Heart right ventricle (tissue), 16 donors: ENCODE measurements at regions not wholly inside any gene's neighbourhood (a gene's known extent, or its start where the extent isn't known, plus 50 kb on each side); places are given as distances from the start of the nearest gene placed in this dataset.

ENCODE experiments used
- ATAC-seq, 8 donors: fragments of 200-7000 bp; cut with Tn5 transposase; one replicate each; pipeline ENCODE4 v1.9.1; 2020; ENCODE audit warnings: mild to moderate bottlenecking in 8 of 8, moderate library complexity in 8 of 8, moderate number of reproducible peaks in 1 of 8
- DNase-seq, 2 donors: peaks; one replicate each; pipeline ENCODE4 v3.0.0-alpha.2; 2020
- H3K27ac ChIP-seq, 10 donors: fragments of 200-600 bp; sonication (generic) in 2 of 10; one replicate each; pipeline versions ENCODE4 v1.5.0 to v1.8.0; 2020 to 2022; ENCODE audit warnings: mild to moderate bottlenecking in 3 of 10
- H3K27me3 ChIP-seq, 7 donors: fragments of 200-600 bp; one replicate each; pipeline ENCODE4 v1.8.0; 2021 to 2022; ENCODE audit warnings: mild to moderate bottlenecking in 2 of 7
- H3K36me3 ChIP-seq, 9 donors: fragments of 200-600 bp; sonication (generic) in 1 of 9; one replicate each; pipeline versions ENCODE4 v1.5.0 to v1.8.0; 2020 to 2022; ENCODE audit warnings: mild to moderate bottlenecking in 2 of 9
- H3K4me1 ChIP-seq, 9 donors: fragments of 200-600 bp; sonication (generic) in 1 of 9; one replicate each; pipeline versions ENCODE4 v1.5.0 to v1.8.0; 2020 to 2022; ENCODE audit warnings: mild to moderate bottlenecking in 4 of 9
- H3K4me3 ChIP-seq, 10 donors: fragments of 200-600 bp; sonication (generic) in 2 of 10; one replicate each; pipeline versions ENCODE4 v1.5.0 to v1.8.0; 2020 to 2022; ENCODE audit warnings: mild to moderate bottlenecking in 7 of 10, moderate library complexity in 2 of 10
- H3K9me3 ChIP-seq, 11 donors: fragments of 200-600 bp in 10 of 11; sonication (generic) in 2 of 11; one replicate each; pipeline versions ENCODE4 v1.5.0 to v1.8.0; 2013 to 2022; ENCODE audit warnings: mild to moderate bottlenecking in 2 of 11, control low read depth in 1 of 11, moderate library complexity in 1 of 11
- WGBS, 2 donors: extraction: QIAGEN DNeasy Blood & Tissue Kit; methylation state at CpG; one replicate each; pipeline ENCODE4 v1.1.7; 2013; ENCODE audit warnings: inconsistent platforms in 1 of 2; 5-methylcytosine and 5-hydroxymethylcytosine counted together
- intact Hi-C, 10 donors: fragments of 100-400 bp; cut with DNase I; formaldehyde crosslinking; loops; one replicate each; pipeline versions ENCODE4 v1.11.1 to v1.14.2; 2022
- TF ChIP-seq, protein P1 (sequence below), 9 donors: fragments of 200-600 bp; sonication (generic) in 2 of 9; IDR thresholded peaks; one replicate each; pipeline versions ENCODE4 v1.5.0 to v1.8.0; 2021 to 2022; ENCODE audit warnings: antibody characterized with exemption in 9 of 9, mild to moderate bottlenecking in 5 of 9, moderate library complexity in 1 of 9
- donor health status: Arrhythmogenic right ventricular cardiomyopathy.
- donor health status: ischemic (EF 13 %, LVEDD 7.1; RV severe dilation, severe dysfunction).
- donor health status: healthy with polysubstance abuse.
- donor health status: DM: no; HTN: yes; CAD: no.
- donor health status: DM: no; HTN: no; CAD: no.
- donor health status: ischemic (EF 25% LVEDD 6.9; RV normal size, moderate dysfunction).
- donor health status: ischemic (EF 25% LVEDD 5.7; RV mildly dilated, moderate dysfunction).
- donor health status: healthy.
- donor health status: DM: yes; HTN: yes; CAD: no.
- donor health status: Ischemic cardiomyopathy.
- donor health status: ischemic (EF 35%, LVEDD 5.7; RV mildly dilated, moderate dysfunction).
- donor health status: nonischemic (EF 11% LVEDD 7.7; RV severe dilation, severe dysfunction).
- donor health status: DM: yes; HTN: yes; CAD: no.
- donor health status: PGD.
- donor health status: ischemic (EF 29% LVEDD 5.4; RV normal size, mild dysfunction).
- donor health status: nonischemic (EF 23%, LVEDD 6.1; RV moderate dilation, normal function).

GRCh38 chr6:146943664-146944063 lies 260.6 kb upstream of the STXBP5 start:
- Histone ChIP-seq H3K9me3 (peaks cover 0 to 29% (median 0%) of the 10 kb centered on the region in 11 donors), H3K27me3 (no peaks in the 10 kb centered on the region), H3K27ac (no peak overlapping the region), H3K36me3 (no peaks in the 10 kb centered on the region), H3K4me3 (no peak overlapping the region), H3K4me1 (no peaks in the 10 kb centered on the region)
- ATAC-seq (no peak), DNase-seq (no peak)
- TF ChIP-seq, protein P1, sequence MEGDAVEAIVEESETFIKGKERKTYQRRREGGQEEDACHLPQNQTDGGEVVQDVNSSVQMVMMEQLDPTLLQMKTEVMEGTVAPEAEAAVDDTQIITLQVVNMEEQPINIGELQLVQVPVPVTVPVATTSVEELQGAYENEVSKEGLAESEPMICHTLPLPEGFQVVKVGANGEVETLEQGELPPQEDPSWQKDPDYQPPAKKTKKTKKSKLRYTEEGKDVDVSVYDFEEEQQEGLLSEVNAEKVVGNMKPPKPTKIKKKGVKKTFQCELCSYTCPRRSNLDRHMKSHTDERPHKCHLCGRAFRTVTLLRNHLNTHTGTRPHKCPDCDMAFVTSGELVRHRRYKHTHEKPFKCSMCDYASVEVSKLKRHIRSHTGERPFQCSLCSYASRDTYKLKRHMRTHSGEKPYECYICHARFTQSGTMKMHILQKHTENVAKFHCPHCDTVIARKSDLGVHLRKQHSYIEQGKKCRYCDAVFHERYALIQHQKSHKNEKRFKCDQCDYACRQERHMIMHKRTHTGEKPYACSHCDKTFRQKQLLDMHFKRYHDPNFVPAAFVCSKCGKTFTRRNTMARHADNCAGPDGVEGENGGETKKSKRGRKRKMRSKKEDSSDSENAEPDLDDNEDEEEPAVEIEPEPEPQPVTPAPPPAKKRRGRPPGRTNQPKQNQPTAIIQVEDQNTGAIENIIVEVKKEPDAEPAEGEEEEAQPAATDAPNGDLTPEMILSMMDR (IDR thresholded peaks at IDR 0.05): no peak
- WGBS, 2 donors: 88 to 92% methylated on average over 4 of the region's 4 CpGs
- intact Hi-C loops: no loop called here

DNA sequence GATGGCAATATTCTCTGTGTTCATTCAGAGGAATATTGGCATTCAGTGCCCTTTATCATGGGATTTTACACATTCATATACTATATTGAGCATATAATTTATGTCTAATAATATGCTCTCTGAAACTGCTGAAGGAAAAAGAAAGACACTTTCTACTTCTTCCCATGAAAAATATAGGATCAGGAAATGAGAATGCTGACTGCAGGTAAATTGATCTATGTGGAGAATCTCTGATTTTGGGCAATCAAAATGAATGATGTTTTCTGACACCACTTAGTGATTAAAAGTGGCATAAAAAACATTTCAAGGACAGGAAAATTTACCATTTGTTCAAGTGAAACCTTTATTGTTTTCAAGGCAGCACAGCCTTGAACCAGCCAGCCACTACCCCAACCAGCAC lies 260.1 kb upstream of the STXBP5 start:
- Histone ChIP-seq H3K4me1 (no peaks in the 10 kb centered on the region), H3K4me3 (no peak overlapping the region), H3K9me3 (peaks cover 0 to 29% (median 0%) of the 10 kb centered on the region in 11 donors), H3K27me3 (no peaks in the 10 kb centered on the region), H3K36me3 (no peaks in the 10 kb centered on the region), H3K27ac (no peak overlapping the region)
- DNase-seq: no peak
- TF ChIP-seq, protein P1 (IDR thresholded peaks at IDR 0.05): no peak
- intact Hi-C loops: no loop called here
- no peak for ATAC-seq

- DNase-seq (no peak), ATAC-seq (no peak)
- Histone ChIP-seq H3K4me1 (no peaks in the 10 kb centered on the region), H3K4me3 (no peak overlapping the region), H3K27ac (no peak overlapping the region), H3K27me3 (no peaks in the 10 kb centered on the region), H3K9me3 (peaks cover 0 to 22% (median 0%) of the 10 kb centered on the region in 11 donors), H3K36me3 (no peaks in the 10 kb centered on the region)
- TF ChIP-seq, protein P1 (IDR thresholded peaks at IDR 0.05): no peak
- 80 to 88% methylated on average over 2 of the region's 2 CpGs for WGBS, 2 donors
- intact Hi-C loops: no loop called here
Measured at GRCh38 chr6:146944809-146945208, 259.4 kb upstream of the STXBP5 start.

- 71 to 86% methylated on average over 1 of the region's 1 CpG for WGBS, 2 donors
- H3K9me3 ChIP-seq: peaks cover 0 to 14% (median 0%) of the 10 kb centered on the region in 11 donors
- no peaks in the 10 kb centered on the region for H3K36me3 ChIP-seq
- intact Hi-C loops: no loop called here
- no peak overlapping the region for H3K27ac ChIP-seq
- peaks cover 0 to 7% (median 0%) of the 10 kb centered on the region in 9 donors for H3K4me1 ChIP-seq
- TF ChIP-seq, protein P1 (IDR thresholded peaks at IDR 0.05): no peak
- ATAC-seq (no peak), DNase-seq (no peak)
- no peak overlapping the region for H3K4me3 ChIP-seq
- H3K27me3 ChIP-seq: no peaks in the 10 kb centered on the region
Measured at GRCh38 chr6:146946559-146946958, 257.7 kb upstream of the STXBP5 start.
